HG02623 (cell line): ENCODE measurements at regions not wholly inside any gene's neighbourhood (a gene's known extent, or its start where the extent isn't known, plus 50 kb on each side); places are given as distances from the start of the nearest gene placed in this dataset.
"Not testable (repeated sequence)": the region's sequence is repeated elsewhere in the genome, so short reads cannot be mapped to it uniquely, and the experiment has no call there.

Experiments
- ATAC-seq: cut with Tn5 transposase; IDR thresholded peaks from one replicate; pipeline ENCODE4 v1.9.1; 2021; ENCODE audit warnings: moderate library complexity; ENCODE audit not compliant: unreplicated experiment

DNA sequence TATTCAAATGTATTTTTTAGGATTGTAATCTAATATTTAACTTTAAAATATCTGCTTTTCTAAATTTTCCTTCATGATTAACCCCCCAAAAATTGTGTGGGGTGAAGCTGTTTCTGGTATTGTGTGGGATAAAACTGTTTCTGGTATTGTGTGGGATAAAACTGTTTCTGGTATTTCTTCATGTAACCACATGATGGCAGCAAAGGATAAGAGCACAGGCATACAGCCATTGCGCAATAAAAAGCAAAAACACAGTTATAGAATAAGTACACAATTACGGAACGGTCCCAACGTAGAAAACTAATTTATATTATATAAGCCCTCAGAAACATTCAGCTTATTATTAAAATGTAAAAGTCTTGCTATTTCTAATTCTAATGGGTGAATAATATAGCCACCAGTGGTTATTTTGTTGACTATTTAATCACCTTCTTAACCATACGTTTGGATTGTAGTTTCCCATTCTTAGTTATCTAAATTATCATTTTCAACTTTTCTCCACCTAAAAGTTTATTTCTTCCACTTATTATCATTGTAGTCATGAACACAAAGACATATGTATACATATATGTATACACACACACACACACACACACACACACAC, 333.9 kb upstream of the FSTL5 start:
- ATAC-seq: peak; percentile 84

DNA sequence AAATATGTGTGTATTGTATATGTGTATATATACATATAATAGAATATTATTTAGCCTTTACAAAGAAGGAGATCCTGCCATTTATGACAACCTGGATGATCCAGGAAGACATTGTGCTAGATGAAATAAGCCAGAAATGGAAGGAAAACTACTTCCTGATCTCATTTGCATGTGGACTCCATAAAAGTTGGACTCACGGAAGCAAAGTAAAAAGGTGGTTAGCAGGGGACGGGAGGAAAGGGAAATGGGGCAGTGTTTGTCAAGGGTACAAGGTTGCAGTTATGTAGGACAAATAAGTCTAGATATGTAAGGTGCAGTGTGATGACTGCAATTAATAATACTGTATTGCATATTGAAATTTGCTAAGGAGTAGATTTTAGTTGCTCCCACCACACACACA, 331.1 kb upstream of the FSTL5 start:
- no peak for ATAC-seq

DNA sequence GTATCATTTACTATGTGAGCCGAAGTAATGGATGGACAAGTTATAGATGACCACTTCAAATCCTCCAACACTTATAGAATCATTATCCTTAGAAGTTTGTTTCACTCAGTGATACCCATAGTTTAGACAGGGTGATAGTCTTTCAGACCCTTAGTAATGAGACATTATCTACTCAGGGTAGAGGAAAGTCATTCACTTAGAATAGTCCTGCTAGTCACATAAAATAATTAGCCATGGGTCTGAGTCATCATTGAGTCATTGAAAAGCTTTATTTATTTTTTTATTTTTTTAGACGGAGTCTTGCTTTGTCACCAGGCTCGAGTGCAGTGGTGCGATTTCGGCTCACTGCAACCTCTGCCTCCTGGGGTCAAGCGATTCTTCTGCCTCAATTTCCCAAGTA, 321.7 kb upstream of the FSTL5 start:
- ATAC-seq: no peak

DNA sequence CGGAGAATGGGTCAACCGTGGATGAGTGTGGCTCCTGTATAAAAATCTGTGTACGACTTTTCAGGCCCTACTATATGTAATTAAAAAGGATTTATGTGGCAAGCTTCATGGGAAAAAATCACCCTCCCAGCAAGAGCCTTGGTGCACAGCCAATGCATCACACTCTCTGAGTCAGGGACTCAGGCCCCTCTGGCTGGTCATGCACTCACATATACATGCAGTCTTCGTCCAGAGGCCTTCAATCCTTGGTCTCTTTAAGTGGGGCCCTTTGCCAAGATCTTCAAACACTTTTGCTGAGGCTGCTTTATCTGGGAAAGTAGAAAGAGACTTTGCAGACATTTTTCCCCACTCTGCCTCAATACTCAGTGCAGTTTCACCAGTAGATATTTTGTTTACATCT, 311.4 kb upstream of the FSTL5 start:
- ATAC-seq: no peak

DNA sequence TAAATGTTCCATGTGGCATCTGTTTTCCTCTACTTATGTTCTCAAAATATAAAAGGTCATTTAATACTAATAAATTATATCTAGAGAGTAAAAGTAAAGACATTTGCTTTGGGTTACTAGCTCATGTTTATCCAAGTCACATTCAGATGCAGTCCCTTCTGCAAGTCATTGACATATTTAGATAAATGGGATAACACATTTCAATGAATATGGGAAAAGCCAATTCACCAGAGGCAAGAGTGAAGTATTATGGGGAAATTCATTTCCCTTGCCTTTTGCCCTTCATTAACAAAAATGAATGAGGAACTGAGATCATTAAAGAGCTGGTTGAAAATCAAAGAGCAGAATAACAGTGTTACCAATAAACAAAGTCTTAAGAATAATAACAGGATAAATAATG, 306.2 kb upstream of the FSTL5 start:
- no peak for ATAC-seq

DNA sequence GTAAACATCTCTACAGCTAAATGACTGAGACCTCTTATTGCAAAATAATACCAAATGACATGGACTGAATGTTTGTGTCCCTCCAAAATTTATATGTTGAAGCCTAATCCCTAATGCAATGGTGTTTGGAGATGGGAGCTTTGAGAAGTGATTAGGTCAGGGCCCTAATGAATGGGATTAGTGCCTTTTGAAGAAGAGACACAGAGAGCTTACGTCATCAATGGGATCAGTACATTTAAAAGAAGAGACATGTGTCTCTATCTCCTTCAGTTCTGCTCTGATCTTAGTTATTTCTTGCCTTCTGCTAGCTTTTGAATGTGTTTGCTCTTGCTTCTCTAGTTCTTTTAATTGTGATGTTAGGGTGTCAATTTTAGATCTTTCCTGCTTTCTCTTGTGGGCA, 301.6 kb upstream of the FSTL5 start:
- not testable (repeated sequence) for ATAC-seq

DNA sequence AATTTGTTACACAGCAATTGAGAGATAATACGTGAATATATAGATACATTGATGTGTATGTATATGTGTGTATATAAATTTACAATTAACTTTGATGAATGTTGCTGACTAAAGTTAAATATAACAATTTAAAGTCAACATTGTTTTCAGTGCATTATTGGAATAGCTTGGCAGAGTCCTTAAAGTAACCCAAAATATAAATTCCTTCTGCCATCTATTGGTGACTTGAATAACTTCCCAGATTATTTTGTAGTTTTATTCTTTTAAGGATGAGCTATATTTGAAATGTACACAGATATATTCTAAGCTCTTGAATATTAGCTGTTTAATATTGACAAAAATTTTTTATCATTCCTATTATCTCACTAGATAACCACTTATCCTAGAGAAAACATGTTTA, 298.2 kb upstream of the FSTL5 start:
- ATAC-seq: no peak

DNA sequence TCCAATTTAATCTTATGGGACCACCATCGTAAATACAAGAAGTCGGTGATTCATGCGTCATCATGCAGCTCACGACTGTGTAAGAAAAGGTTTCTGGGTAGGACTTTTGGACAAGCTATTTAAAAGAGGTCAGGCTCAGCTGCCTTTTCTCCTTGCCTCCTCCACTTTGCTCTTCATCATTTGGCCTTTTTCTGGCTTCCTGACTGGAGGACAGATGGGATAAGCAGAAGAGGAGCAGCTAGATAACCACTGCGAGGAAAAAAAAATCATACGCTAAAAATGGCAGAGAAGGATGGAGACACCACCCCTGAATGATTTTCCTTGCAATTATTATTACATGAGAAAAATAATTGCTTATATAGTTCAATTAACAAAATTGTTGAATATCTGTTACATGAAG, 294.3 kb upstream of the FSTL5 start:
- ATAC-seq: no peak

DNA sequence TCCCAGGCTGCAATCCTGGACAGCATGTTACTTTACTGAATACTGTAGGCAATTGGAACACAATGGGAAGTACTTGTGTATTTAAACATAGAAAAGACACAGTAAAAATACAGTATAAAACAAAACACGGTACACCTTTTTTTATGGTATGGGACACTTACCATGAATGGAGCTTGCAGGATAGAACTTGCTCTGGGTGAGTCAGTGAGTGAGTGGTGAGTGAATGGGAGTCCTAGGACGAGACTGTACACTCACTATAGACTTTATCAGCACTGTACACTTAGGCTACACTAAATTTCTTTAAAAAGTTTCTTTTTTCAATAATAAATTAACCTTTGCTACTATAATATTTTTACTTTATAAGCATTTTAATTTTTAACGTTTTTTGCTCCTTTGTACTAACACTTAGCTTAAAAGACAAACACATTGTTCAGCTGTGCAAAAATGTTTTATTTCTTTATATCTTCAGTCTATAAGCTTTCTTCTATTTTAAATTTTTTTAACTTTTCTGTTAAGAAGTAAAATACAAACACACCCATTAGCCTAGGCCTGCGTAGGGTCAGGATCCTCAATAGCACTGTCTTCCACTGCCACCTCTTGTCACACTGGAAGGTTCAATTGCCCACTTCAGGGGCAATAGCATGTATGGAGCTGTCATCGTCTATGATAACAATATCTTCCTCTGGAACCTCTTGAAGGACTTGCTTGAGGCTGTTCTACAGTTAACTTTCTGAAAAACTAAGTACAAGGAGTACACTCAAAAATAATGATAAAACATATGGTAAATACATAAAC, 293.5 kb upstream of the FSTL5 start:
- no peak for ATAC-seq

DNA sequence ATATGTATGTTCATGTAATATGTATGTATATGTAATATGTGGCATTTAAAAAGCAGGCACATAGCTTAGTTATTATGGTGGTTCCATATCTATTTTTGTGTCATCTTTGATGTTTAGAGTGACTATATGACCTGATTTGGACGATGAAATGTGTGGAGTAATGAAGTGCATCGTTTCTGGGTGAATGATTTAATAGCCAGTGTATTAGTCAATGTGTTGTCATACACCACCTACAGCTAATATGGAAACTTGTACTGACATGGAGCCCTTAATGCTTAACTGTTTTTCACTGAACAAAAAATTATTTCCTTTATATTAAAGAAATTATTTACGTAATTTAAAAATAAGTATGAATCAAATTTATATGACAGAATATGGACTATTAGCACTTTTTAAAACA, 292.3 kb upstream of the FSTL5 start:
- no peak for ATAC-seq

DNA sequence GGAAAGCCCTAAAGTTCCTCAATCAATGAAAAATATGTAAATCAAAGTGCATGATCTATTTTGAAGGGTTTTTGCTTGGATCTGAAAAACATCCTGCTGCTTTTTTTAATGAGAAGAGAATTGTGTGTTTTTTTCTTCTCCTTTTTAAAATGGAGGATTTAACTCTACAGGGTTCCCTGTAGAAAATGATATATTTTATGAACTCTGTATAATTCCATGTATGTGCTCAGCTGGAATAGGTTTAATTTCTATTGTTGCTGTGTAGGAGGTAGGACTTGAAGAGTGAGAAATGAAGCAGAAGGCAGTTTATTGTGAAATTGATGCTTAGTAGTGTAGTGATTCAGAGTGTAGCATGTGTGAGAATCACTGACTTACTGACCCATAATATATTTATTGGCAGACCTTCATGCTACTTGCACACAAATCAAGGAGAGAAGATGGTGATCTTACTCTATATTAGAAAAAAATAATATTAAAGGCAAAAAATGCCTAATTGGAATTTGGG, 286.8 kb upstream of the FSTL5 start:
- ATAC-seq: no peak

DNA sequence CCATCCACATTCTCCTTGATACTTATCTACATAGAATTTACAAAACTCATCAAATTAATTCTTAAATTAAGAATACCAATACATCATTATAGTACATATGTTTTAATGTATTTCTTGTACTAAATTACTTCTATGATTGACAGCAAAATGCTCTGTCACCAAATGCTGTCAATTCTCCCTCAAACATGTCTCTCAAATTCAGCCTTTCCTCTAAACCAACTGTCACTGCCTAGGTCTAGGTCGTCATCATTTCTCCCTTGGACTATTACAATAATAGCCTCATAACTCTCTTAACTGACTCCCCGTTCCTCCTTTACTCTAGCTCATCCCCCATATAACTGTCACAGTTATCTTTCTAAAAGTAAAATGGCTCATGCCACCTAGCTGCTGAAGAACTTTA, 279.7 kb upstream of the FSTL5 start:
- ATAC-seq: no peak

DNA sequence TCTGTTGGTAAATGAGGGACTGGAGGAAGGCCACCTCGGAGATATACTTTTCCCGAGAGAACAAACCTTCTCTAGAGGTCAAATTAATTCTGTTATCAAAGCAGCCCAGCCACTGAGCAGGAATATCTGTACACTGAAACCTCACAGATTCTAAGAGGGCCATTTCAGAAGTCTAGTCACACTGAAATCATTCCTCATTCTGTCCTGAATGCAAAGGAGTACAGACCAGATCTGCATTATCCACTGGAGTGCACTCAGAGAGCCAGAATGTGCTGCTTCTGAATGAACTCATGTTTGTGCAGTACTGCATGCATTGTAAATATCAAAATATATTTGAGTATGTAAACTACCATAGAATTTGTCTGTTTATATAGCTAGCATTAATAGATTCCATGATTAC, 278.3 kb upstream of the FSTL5 start:
- ATAC-seq: no peak

DNA sequence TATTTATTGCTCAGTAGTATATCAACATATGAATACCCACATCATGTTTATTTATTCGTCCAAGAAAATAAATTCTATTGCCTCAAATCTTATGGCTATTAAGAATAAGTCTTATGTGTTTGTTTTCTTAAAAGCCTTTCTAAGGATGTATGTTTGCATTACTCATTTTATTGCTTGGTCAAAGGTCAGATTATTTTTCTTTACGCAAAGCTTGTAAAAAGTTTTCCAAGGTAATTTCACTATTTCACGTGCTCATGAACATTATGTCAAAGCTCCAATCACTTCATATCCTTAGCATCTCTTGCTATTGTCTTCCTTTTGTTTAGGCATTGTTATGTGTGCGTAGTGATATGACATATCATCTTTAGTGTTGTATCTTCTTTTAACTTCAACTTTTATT, 258.5 kb upstream of the FSTL5 start:
- ATAC-seq: no peak

DNA sequence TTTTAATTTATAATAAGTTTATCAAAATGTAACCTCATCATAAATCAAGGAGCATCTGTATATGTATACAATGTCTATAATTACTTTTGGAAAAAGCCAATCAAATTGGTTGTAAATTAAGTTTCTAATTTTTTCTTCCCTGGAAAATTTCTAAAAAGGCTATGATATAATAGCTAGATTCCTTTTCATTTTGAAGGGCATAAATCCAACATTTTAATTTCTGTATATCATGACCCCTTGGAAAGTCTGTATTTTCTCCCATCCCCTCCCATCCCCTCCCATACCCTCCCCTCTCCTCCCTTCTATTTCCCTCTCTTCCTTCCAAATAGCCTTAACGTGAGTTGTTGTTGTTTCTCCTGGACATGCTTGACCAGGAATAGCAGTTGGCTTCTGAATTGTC, 247.1 kb upstream of the FSTL5 start:
- ATAC-seq: no peak

DNA sequence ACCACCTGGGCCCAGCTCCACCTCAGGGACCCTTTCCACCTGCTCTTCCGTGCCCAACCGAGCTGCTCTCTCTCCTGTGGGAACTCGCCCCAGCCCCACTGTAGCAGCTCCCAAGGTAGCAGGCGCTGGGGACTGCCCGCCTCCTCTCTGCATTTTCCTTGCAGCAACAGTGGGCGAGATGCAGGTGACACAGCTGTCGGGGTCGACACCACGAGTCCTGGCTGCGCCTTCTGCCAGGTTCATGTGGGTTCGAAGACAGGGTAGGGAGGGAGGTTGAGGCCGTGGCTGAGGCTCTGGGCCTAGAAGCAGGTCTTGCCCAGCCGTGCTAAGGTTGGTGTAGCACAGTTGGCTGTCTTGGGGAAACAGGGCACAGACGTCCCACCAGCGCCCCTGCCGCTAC, 245.2 kb upstream of the FSTL5 start:
- no peak for ATAC-seq

DNA sequence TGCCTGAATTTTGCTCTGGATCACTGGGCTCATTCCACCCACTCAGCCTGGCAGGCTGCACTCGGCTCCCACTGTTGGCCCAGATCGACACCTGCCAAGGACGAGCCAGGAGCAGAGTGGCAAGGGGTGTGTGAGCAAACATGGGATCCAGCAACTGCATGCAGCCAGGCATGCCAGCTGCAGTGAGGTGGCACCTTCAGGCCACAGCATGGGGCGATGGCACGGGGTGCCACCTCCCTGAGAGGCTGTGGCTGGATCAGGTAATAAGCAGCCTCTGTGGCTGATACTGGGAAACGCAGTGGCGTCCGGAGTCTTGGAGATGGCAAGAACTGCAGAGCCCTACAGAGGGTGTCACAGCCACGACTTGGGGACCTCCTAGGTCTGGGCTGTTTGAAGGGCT, 244.5 kb upstream of the FSTL5 start:
- ATAC-seq: no peak

DNA sequence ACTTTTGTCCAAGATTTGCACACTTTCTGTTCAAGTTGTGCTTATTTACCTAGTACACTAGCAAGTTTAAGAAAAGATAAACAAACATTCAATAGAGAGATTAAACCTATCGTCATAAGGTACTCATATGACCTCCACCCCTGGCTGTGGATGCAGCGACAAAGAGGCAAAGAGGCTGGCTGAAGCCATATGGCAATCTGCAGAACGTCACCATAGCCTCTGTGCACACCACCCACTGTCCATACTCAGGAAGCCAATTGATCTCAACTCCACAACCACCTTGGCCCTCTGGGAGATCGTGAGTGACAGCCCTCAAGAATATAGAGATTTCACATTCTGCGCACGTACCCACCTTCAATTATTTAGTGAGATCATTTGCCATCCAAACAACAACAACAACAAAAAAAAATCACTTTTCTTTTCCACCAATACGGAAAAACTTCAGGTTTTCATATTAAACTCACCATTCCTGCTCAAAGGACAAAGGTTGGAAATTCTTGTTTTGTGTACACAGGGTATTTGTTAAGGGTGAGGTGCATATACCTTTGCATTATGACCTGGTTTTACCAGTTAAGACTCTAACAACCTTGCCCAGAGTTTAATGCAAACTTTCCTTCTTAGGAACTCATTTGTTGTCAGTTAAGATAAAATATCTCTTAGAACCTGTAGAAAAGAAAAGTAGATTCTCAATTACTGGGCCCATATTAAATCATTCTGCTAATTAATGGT, 243.0 kb upstream of the FSTL5 start:
- no peak for ATAC-seq

DNA sequence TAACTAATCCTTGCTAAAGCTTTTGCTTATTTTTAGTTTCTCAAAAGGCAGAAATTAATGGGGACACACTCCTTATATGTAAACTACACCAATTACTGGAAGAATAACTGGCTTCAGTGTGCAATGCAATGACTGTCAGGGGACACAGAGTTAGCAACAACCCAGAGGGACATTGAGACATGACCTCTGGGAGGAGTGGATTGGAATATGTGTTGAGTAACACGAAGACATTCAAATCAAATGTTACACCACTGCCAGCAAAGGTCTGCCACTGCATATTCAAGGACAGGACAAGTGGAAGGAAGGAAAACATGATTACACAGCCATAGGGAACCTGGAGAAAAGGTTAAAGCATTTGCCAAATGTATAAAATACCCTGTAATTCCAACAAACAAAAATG, 240.1 kb upstream of the FSTL5 start:
- ATAC-seq: no peak

DNA sequence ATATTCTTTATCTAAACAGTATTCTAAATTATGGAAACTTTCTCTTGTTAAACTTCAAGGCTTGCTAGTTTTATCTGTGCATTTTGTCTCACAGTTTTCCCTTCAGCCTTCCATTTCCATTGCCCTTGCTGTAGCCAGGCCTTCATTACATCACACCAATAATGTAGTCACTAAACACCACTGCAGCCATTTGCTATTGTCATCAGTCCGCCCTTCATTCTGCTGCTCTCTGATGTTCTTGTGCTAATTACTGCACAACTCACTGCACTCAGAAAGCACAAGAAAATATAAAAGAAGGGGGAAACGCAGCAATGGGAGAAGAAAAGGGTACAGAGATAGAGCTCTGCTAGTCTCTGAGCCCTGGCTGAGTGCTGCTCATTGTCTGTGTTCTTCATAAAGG, 239.6 kb upstream of the FSTL5 start:
- ATAC-seq: no peak

DNA sequence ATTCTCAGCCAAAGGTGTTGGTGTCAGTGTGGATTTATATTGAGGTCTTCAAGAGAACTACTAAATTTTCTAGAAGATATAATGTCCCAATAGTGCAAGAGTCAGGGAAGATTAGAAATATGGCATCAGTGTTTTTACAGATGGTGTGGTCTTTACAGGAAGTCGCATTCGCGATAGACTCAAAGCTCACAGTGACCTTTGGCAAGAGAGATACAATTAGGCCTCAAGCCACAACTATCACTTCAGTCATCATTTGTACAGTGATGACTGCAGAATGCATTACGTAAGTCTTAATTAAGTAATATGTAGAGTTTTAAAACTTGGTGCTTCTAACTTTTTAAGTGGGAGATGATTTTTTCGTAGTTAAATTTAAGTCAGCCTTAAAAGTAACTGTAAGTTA, 237.2 kb upstream of the FSTL5 start:
- no peak for ATAC-seq

DNA sequence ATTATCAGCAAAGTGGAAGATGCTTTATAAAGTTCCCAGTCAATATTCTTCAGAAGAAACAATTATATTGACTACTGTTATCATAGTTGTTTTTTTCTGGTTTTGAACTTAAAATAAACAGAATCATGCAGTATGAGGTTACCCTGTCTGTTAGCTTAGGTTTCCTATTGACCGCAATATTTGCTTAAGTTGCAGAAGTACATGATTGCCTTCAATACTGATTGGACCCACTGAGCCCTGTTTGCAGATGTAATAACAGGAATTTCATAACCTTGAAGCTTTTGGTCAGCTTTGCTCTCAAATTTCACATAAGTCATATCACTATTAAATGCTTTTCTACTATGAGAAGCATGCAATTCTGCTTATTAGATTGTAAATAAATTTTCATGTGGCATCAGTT, 229.1 kb upstream of the FSTL5 start:
- ATAC-seq: peak; percentile 63
